ENCODE measurements at regions not wholly inside any gene's neighbourhood (a gene's known extent, or its start where the extent isn't known, plus 50 kb on each side); places are given as distances from the start of the nearest gene placed in this dataset.

- H3K27ac ChIP-seq, result no peak overlapping the region
- TF ChIP-seq CTCF (conservative IDR thresholded peaks at IDR 0.05), result no peak
Observed at GRCh38 chr3:3734881-3735280, 64.3 kb upstream of the LRRN1 start.

- no peak for TF ChIP-seq CTCF (conservative IDR thresholded peaks at IDR 0.05)
- no peak overlapping the region for H3K27ac ChIP-seq
Observed at GRCh38 chr3:3729261-3729660, 70.0 kb upstream of the LRRN1 start.

- TF ChIP-seq CTCF (conservative IDR thresholded peaks at IDR 0.05), result no peak
- H3K27ac ChIP-seq, result no peak overlapping the region
Observed at GRCh38 chr3:3726549-3726948, 72.7 kb upstream of the LRRN1 start.

- TF ChIP-seq CTCF (conservative IDR thresholded peaks at IDR 0.05), result no peak
- no peak overlapping the region for H3K27ac ChIP-seq
Observed at GRCh38 chr3:3714572-3714971, 84.7 kb upstream of the LRRN1 start.

- TF ChIP-seq CTCF (conservative IDR thresholded peaks at IDR 0.05), result no peak
Observed at GRCh38 chr3:3712971-3713370, 86.3 kb upstream of the LRRN1 start.

GRCh38 chr3:3708769-3709115, 90.5 kb upstream of the LRRN1 start:
- TF ChIP-seq CTCF (conservative IDR thresholded peaks at IDR 0.05), result no peak
- no peak overlapping the region for H3K27ac ChIP-seq

More at GRCh38 chr3:3712971-3713370, 86.3 kb upstream of the LRRN1 start:
- no peak overlapping the region for H3K27ac ChIP-seq

GRCh38 chr3:3707858-3708768, 91.1 kb upstream of the LRRN1 start:
- no peak overlapping the region for H3K27ac ChIP-seq
- no peak for TF ChIP-seq CTCF (conservative IDR thresholded peaks at IDR 0.05)

Measured in VCaP (cell line).